Upper lobe of left lung (tissue), 4 donors: ENCODE measurements at regions not wholly inside any gene's neighbourhood (a gene's known extent, or its start where the extent isn't known, plus 50 kb on each side); places are given as distances from the start of the nearest gene placed in this dataset.

ENCODE experiments used
- EP300 ChIP-seq, 4 donors: sonication (generic); formaldehyde crosslinking; IDR thresholded peaks; one replicate each; pipeline ENCODE4 v1.5.1; 2017; ENCODE audit warnings: antibody characterized with exemption in 4 of 4, control low read depth in 2 of 4
- POLR2A ChIP-seq, 4 donors: fragments of 450-650 bp; IDR thresholded peaks; one replicate each; pipeline ENCODE4 v1.5.1; 2016 to 2017; ENCODE audit warnings: antibody characterized with exemption in 4 of 4, mild to moderate bottlenecking in 2 of 4
- POLR2AphosphoS5 ChIP-seq, 2 donors: sonication (generic); formaldehyde crosslinking; IDR thresholded peaks; one replicate each; pipeline ENCODE4 v1.5.1; 2017; ENCODE audit warnings: antibody characterized with exemption in 2 of 2
- TF ChIP-seq, protein P1 (sequence below), 6 experiments: fragments of 450-650 bp in 4 of 6; fragments of 200-600 bp in 2 of 6; sonication (generic) in 2 of 6; IDR thresholded peaks; one replicate each; pipeline ENCODE4 v1.5.1; 2016 to 2019; ENCODE audit warnings: antibody characterized with exemption in 6 of 6

DNA sequence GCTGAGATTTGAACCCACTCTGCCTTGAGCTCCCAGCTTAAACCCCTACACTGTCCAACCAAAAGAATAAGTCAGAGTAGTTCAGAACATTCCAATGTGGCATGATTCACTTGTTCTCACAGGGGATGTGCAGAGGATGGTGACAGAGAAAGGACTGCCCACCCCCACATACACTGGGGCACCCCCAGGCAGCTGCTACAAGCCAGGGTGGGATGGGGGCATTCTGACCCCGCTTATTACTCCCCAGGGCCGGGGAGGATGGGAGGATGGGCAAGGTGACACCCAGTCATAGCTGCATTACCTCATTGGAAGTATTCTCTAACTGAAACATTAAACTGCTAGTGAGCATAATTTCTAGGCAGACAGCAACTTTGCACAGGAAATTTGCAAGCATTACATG is 126.0 kb upstream of the PRR20G start:
- TF ChIP-seq, protein P1, sequence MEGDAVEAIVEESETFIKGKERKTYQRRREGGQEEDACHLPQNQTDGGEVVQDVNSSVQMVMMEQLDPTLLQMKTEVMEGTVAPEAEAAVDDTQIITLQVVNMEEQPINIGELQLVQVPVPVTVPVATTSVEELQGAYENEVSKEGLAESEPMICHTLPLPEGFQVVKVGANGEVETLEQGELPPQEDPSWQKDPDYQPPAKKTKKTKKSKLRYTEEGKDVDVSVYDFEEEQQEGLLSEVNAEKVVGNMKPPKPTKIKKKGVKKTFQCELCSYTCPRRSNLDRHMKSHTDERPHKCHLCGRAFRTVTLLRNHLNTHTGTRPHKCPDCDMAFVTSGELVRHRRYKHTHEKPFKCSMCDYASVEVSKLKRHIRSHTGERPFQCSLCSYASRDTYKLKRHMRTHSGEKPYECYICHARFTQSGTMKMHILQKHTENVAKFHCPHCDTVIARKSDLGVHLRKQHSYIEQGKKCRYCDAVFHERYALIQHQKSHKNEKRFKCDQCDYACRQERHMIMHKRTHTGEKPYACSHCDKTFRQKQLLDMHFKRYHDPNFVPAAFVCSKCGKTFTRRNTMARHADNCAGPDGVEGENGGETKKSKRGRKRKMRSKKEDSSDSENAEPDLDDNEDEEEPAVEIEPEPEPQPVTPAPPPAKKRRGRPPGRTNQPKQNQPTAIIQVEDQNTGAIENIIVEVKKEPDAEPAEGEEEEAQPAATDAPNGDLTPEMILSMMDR (IDR thresholded peaks at IDR 0.05): no peak
- TF ChIP-seq POLR2A (IDR thresholded peaks at IDR 0.05) (no peak), EP300 (IDR thresholded peaks at IDR 0.05) (no peak), POLR2AphosphoS5 (IDR thresholded peaks at IDR 0.05) (no peak)
